OCI-LY3 (cell line): ENCODE measurements at regions not wholly inside any gene's neighbourhood (a gene's known extent, or its start where the extent isn't known, plus 50 kb on each side); places are given as distances from the start of the nearest gene placed in this dataset.

Experiments
- H2AFZ ChIP-seq: fragments of 200-600, 300-600 bp; shearing (Covaris generic); 2 replicates; pipeline ENCODE4 v1.6.0; 2014; ENCODE audit warnings: antibody characterized with exemption, low read depth, low read length
- H3K27ac ChIP-seq: fragments of 200-600, 300-600 bp; sonication (generic); 2 replicates; pipeline ENCODE4 v1.5.1; 2014; ENCODE audit warnings: mild to moderate bottlenecking, low read length, moderate library complexity, mixed read lengths
- H3K27me3 ChIP-seq: fragments of 200-600, 300-600 bp; sonication (generic); 2 replicates; pipeline ENCODE4 v1.6.1; 2014; ENCODE audit warnings: low read depth, low read length, mixed read lengths
- H3K36me3 ChIP-seq: fragments of 200-600, 300-600 bp; sonication (generic); replicated peaks from 2 replicates; pipeline ENCODE3; 2014; ENCODE audit warnings: low read depth, low read length, mixed read lengths
- H3K4me1 ChIP-seq: fragments of 300-600, 200-600 bp; sonication (generic); 2 replicates; pipeline ENCODE4 v1.6.1; 2014; ENCODE audit warnings: low read length, mixed read lengths
- H3K4me2 ChIP-seq: fragments of 200-600, 300-600 bp; sonication (generic); 2 replicates; pipeline ENCODE4 v1.6.1; 2014; ENCODE audit warnings: low read length, mixed read lengths
- H3K4me3 ChIP-seq: fragments of 300-600, 200-600 bp; sonication (generic); 2 replicates; pipeline ENCODE4 v1.5.1; 2014; ENCODE audit warnings: antibody characterized with exemption, mild to moderate bottlenecking, low read length, moderate library complexity
- H3K79me2 ChIP-seq: fragments of 300-600, 200-600 bp; shearing (Covaris generic); 2 replicates; pipeline ENCODE4 v1.6.1; 2014; ENCODE audit warnings: mild to moderate bottlenecking, low read length, mixed read lengths
- H3K9ac ChIP-seq: fragments of 300-600, 200-600 bp; shearing (Covaris generic); 2 replicates; pipeline ENCODE4 v1.6.0; 2014; ENCODE audit warnings: mild to moderate bottlenecking, low read length, moderate library complexity
- H3K9me3 ChIP-seq: fragments of 200-600, 300-600 bp; shearing (Covaris generic); 2 replicates; pipeline ENCODE4 v1.6.1; 2014; ENCODE audit warnings: low read length, mixed read lengths; ENCODE audit not compliant: insufficient read depth
- H4K20me1 ChIP-seq: fragments of 200-600, 300-600 bp; sonication (generic); 2 replicates; pipeline ENCODE4 v1.6.1; 2016; ENCODE audit warnings: low read length, mixed read lengths; ENCODE audit not compliant: insufficient read depth
- CTCF ChIP-seq: fragments of 200-600, 300-600 bp; sonication (generic); IDR thresholded peaks from 2 replicates; pipeline ENCODE4 v1.5.1; 2014; ENCODE audit warnings: antibody characterized with exemption, low read length, low read depth
- EZH2phosphoT487 ChIP-seq: fragments of 200-600 bp; shearing (Covaris generic); IDR thresholded peaks from 2 replicates; pipeline ENCODE4 v1.6.1; 2018; ENCODE audit warnings: antibody characterized with exemption, mixed run types, low read depth

GRCh38 chr16:19936441-19936840 lies 51.8 kb upstream of the GPRC5B start:
- H3K4me2 ChIP-seq, result no peak overlapping the region
- no peak overlapping the region for H2AFZ ChIP-seq
- H3K9ac ChIP-seq, result no peak overlapping the region
- no peak for TF ChIP-seq EZH2phosphoT487
- TF ChIP-seq CTCF, result no peak
- no peaks in the 10 kb centered on the region for H4K20me1 ChIP-seq
- no peaks in the 10 kb centered on the region for H3K79me2 ChIP-seq
- no peaks in the 10 kb centered on the region for H3K4me1 ChIP-seq
- H3K27ac ChIP-seq, result no peak overlapping the region
- H3K4me3 ChIP-seq, result no peak overlapping the region
- peaks cover 18% of the 10 kb centered on the region; the same call in 1 of the 2 replicates for H3K27me3 ChIP-seq
- H3K9me3 ChIP-seq, result no peaks in the 10 kb centered on the region
- no peaks in the 10 kb centered on the region for H3K36me3 ChIP-seq

- H3K9me3 ChIP-seq, result no peaks in the 10 kb centered on the region
- no peak overlapping the region for H3K4me3 ChIP-seq
- TF ChIP-seq CTCF (no peak), EZH2phosphoT487 (no peak)
- H3K9ac ChIP-seq, result no peak overlapping the region
- H2AFZ ChIP-seq, result no peak overlapping the region
- peaks cover 13% of the 10 kb centered on the region; the same call in 1 of the 2 replicates for H3K27me3 ChIP-seq
- H3K36me3 ChIP-seq, result no peaks in the 10 kb centered on the region
- H3K79me2 ChIP-seq, result no peaks in the 10 kb centered on the region
- no peaks in the 10 kb centered on the region for H3K4me1 ChIP-seq
- H3K4me2 ChIP-seq, result no peak overlapping the region
- H3K27ac ChIP-seq, result no peak overlapping the region
- no peaks in the 10 kb centered on the region for H4K20me1 ChIP-seq
Observed at GRCh38 chr16:19935694-19936093, 51.0 kb upstream of the GPRC5B start.
